IPS DF 19.7 (cell line): ENCODE measurements at regions not wholly inside any gene's neighbourhood (a gene's known extent, or its start where the extent isn't known, plus 50 kb on each side); places are given as distances from the start of the nearest gene placed in this dataset.

Experiments
- DNase-seq: peaks from one replicate; pipeline ENCODE4 v3.0.0-alpha.2; 2013; ENCODE audit warnings: low read depth, low spot score

DNA sequence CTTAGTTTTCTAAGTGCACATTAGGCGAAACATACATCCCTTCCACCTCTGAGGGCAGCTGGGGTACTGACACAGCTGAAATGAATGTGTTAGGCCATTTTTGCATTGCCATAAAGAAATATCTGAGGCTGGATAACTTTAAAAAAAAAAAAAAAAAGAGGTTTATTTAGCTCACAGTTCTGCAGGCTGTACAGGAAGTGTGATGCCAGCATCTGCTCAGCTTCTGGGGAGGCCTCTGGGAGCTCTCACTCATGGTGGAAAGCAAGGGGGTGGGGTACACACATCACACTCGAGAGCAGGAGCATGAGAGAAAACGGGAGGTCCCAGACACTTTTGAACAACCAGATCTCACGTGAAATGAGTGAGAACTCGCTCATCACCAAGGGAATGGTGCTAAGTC is 158.1 kb downstream of the PSMG1 start:
- DNase-seq: no peak

DNA sequence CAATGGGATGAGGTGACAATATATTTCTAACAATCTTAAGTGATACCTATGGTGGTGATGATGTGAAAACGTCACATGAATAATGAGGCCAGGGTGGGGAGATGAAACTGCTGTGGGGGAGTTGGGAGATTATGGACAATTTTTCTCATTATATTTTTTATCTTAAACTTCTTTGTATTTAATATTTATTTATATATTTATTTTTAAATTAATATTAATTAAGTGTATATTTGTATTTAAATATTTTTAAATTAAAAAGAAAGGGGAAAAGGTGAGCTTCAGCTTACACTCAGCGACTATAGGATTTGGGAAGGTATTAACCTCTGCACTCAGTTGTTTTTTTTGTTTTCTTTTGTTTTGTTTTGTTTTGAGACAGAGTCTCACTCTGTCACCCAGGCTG is 158.7 kb downstream of the PSMG1 start:
- DNase-seq: no peak

DNA sequence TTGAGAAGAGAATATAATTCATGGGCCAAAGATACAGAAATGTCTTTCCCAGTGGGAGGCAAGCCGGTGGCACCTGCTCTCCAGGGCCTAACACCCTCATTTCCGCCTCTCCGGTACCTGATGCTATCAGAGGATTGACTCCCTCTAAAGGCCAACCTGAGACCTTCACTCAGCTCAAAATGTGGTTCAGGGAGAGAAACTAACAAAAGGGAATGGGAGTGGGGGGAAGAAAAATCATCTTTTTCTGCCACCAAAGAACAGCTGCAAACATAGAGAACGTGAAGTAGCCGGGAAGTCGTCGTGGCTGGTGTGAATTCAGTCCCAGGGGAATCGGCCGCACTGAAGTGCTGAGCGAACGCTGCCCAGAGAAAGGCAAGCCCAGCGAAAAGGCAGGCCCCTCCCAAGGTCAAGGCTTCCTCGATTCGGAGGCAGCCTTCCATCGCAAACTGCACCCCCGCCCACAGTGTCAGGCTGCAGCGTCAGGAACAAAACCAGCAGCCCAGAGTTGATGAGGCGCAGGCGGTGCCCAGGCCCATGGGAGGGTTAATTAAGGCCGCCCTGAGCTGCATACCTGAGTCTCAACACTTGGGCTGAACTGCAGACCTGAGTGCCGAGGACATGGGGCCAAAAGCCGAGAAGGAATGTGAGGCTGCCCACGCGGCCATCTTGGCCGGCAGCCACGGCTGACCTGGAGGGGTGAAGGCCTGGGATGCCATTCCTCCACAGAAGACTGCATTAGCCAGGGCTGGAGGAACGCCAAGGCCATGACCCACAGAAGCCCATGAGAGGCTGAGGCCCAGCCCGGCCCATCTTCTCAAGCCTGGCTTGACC is 160.2 kb downstream of the PSMG1 start:
- no peak for DNase-seq

DNA sequence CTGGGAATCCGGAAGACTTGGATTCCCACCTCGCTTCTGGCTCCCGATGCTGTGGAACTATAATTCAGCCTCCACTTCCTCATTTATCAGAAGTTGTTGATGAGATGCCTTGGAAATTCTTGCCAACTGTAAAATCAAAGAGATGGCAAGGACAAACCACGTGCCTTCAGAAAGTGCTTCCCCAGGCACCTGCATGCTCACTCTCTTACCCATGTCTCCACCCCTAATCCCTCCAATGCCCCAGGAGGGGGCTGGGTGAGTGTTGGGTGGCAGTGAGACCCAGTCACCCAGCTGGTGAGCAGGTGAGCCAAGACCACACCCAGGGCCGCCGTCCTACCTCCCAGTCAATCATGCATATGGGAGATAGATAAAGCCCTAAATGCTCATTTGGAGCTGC is 160.8 kb downstream of the PSMG1 start:
- no peak for DNase-seq

DNA sequence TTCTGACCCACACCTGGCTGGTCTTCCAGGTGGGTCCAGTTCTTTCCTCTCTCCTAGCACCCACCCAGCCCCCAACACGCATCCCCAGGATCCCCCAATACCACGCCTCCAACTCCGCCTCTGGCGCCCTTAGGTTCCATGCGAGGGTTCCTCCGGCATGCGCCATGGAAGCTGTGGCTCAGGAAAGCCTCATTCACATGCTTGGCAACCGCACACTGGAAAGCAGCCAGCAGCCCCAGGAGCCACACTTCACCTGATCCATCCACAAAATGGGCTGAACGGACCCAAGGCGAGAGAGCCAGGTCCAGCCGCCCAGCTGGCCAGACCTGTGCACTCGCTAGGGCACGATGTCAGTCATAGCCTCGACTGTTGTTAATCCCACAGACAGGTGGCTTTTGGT is 161.2 kb downstream of the PSMG1 start:
- DNase-seq: no peak

DNA sequence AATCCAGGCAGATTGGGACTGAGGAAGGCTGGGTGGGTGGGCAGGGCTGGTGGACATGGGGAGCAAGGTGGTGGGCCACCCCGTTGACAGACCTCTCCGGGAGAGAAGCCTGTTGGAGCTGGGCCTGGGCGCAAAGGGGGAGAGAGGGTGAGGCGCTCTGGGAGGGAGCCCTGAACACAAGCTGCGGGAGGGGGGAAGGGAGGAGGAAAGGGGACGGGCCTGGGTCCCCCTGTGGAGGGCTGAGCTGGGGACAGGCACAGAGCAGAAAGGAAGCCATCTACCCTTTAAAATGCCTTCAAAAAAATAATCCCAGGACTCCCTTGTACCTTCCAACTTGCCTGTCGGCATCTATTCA is 161.8 kb downstream of the PSMG1 start:
- DNase-seq: no peak

DNA sequence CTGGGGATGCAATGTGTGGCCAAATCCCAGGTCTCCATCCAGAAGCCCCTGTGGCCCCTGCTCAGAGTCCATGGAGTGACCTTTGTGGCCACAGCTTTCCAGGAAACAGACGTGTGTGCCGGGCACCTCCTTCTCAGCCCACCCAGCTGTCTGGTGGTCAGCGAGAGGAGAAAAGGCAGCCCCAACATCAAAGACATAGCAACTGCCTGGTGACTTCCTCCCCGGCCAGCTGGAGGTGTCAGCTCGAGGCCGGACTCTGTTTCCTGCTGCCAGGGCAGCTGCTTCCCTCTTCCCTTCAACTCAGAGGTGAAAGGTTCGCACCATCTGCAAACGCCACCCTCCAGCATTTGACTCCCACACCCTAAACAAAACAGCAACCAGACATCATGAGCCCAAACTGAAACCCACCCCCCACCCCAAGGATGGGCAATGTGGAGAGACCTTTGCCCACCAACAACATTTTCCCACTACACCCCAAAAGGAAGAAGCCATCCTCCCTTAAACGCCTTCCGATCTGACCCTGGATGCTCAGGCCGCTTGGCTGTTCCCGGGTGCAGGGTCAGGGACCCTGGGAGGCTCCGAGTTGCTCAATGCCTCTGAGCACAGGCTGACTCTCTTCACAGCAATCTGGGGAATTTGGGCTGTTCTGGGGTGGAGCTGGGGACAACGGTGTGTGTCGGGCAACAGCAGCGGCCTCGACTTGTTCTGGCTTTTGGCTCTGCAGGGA is 162.3 kb downstream of the PSMG1 start:
- no peak for DNase-seq

DNA sequence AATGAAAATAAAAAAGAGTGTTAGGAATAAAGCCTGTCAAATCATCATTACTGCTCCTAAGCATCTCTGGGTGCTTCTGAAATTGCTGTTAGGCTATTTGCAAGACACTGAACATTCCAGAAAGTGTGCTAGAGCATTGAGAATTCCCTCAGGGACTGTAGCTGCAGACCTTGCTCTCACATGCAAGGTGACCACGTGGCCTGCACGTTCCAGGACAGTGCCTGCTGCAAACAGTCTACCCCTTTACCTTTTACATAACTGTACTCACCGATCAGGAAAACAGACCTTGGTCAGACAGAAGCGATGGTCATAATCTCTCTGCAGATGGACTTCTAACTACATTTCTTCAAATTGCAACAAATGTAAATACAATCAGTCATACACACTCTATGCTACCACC is 164.5 kb downstream of the PSMG1 start:
- DNase-seq: no peak

DNA sequence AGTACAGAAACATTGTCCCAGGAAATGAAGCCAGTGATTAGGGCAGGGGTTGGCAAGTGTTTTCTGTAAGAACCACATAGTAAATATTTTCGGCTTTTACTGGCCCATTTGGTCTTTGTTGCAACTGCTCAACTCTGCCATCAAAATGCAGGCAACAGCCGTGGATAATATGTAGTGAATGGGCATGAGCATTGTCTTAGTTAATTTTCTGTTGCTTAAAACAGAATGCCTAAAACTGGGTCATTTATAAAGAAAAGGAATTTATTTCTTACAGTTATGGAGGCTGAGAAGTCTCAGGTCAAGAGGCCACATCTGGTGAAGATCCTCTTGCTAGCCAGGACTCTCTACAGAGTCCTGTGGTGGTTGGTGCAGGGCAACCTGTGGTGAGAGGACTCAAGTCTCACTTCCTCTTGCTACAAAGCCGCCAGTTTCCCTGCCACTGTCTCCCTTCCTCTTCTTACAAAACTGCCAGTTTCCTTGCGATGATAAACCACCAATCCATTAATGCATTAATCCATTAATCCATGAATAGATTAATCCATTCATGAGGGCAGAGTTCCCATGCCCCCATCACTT is 166.4 kb downstream of the PSMG1 start:
- DNase-seq: no peak

DNA sequence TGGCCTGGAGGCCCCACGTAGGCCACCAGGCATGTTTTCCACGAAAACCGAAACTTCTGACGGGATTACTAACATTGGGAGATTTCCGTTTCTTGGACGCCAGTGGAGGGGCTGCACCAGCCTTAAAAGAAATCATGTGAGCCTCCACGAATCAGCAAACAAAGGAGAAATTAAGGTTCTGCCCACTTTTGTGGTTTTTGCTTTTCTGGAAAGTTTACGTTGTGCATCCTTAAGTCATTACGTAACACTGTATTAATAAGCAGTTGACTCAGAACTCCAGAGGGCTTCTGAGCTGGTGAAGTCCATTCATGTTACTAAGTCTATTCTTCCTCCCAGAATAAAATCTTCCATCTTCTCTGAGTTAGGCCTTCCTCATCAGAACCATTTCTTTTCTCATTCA is 168.5 kb downstream of the PSMG1 start:
- no peak for DNase-seq

DNA sequence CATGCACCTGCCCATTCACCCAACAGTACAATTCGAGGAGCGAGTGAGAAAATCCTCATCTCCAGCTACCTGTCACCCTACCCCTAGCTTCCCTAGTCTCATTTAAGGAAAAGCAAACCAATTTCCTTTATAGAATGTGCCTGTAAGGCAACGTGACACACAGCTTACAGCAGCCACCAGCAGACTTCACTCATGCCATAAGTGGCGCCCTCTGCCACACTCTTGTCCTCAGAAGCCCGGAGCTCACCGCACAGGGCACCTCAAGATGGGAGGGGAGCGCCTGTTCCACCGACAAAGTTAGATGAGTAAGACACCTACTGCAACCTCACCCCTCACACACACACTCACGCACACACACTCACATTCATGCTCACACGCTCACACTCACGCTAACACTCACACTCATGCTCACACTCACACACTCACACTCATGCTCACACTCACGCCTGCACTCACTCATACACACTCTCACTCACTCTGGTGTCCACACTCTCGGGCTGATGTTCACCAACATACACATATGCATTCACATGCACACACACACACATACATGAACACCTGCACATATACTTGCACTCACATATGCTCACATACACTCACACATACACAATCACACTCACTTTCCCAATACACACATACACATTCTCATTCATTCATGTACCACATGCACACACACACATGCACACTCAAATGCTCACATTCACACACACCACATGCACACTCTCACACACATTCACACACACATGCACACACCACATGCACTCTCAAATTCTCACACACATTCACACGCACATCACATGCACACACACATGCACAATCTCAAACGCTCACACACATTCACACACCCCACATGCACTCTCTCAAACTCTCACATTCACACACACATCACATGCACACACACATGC is 170.7 kb downstream of the PSMG1 start:
- no peak for DNase-seq

DNA sequence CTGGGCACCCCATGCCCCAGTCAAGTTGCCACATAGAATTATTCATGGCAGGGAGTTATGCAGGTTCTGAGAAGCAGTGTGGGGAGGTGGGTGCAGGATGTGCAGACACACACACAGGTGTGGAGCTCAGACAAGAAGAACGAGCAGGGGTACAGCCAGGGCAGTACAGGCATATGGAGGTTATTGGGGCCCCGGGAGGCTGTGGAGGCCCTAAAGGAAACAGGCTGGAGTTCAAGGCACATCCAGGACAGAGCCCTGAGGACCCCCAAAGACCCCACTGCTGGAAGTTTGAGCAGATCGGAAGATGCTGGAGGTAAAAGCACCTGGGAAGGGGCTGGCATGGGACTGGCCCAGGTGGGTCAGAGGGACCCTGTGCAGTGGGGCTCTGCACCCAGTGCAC is 171.3 kb downstream of the PSMG1 start:
- no peak for DNase-seq

DNA sequence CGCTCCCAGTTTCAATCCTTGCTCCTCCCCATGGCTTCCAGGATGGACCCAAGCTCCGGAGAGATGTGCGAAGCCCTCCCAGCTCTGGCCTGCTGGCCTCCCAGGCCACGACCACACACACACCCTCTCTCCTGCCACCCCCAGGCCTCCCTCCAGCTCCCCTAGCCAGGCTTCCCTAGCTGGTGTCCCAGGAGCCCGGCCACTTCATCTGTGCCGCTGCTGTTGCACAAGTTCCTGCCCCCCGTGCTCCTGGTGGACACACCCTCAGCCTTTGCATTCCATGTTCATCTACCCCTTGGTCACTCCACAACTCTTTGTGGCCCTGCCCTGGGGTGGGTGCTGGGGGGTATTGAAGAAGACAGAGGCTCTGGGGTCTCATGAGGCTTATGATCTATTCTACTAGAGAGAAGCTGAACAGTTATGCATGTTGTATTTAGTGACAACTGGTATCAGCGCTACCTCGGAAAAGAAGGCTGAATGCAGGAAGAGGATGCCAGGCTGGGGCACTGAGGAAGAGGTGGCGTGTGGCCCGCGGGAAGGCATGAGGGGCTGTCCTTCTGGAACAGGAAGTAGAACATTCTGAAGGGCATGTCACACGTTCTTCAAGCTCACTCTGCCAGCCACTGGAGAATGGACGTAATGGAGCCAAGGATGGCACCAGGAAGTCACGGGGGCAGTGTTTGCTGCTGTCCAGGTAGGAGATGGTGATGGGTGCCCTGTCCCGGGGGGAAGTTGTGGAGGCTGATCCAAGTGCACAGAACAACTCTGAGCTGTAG is 172.4 kb downstream of the PSMG1 start:
- no peak for DNase-seq

DNA sequence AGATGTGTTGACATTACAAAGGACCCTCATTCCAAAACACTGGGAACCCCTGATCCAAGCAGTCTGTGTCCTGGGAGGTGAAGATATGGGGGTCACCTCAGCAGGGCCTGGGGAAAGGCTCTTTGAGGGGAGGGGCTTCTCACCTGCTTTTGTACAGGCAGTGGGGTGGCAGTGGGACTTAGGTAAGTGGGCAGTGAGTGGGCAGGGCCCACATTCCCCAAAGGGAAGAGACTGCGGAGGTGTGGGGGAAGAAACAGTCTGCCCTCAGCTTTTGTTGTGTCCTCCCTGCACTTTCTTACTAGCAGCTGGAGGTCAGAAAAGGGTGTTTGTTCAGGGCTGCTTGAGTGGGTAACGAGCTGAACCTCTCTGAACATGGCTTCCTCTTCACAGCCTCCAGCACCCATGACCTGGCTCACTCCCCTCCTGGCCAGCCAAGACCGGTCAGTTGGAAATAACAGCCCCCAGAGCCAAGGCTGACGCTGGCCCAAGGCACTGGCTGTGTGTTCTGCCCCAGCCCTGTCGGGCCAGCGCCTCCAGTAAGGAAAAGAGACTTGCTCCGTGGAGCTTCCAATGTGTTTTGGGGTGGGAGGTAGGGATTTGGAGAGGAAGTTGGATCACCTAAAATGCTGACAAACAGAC is 173.5 kb downstream of the PSMG1 start:
- no peak for DNase-seq

DNA sequence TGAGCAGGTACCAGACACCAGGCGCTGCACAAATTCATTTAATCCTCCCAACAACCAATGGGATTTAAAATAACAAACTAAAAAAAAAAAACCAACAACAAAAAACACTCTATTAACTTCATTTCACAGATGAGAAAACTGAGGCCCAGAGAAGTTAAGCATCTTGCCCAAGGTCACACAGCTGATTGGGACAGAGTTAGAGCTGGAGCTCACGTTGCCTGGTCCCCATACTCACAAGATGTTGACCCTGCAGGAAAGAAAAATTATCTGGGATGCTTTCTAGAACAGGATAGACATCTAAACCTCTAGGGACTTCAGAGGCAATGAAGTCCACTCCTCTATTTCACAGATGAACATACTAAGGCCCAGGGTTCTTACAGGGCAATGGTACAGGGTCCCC is 175.3 kb downstream of the PSMG1 start:
- no peak for DNase-seq

DNA sequence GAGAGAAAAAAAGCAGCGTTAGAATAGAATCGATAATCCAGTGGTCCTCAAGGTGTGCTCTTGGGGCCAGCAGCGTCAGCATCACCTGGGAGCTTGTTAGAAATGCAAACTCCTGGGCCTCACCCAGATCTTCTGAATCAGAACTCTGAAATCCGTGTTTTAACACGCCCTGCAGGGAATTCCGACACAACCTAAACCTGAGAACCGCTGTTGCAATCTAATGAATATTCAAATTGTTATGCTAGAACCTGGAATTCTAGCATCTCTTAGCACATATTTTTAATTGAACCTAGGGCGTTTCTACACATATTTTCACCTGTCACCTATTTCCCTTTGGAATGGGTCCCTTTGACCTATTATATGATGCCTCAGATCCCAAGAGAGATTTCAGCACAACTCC is 175.7 kb downstream of the PSMG1 start:
- no peak for DNase-seq

DNA sequence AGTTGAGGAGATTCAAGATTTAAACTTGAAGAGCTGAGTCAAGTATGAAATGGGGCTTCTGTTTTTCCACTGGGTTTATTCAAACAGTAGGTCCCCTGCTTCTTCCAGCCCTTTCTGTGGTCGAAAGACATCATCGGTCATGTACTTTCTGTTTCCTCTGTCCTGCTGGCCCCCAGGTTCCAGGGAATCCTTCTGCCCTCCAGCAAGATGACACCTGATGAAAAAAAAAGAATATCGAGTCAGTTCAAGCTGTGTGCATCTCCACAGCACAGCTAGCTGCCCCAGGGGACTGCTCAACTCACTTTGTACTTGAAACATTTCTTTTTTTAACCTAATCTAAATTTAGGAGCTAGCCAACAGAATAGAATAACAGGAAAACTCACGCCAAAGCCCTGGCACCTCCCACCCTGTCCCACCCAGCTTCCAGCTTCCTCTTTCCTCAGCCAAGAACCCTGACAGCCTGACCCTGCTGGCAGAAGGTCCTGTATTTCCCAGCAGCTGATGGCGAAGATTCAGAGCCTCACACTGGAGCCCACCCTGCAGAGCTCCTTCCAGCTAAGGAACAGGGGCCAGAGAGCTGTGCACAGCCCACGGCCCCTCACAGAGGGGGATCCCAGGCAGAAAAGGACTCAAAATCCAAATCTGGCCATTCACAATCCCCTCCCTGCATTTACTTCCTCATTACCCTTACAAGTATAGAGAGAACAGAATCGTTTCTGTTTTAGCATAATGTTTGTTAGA is 176.5 kb downstream of the PSMG1 start:
- no peak for DNase-seq

DNA sequence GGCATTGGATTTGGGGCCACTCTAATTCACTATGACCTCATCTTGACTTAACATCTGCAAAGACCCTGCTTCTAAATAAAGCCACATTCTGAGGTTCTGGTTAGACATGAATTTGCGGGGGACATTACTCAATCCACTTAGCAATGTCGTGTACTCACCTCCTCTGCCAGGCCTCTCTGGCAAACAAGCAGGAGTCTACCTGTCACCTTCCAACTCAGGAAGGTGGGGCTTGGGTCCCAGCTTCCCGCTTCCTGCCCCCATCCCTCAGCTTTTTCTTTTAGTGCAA is 177.8 kb downstream of the PSMG1 start:
- no peak for DNase-seq

DNA sequence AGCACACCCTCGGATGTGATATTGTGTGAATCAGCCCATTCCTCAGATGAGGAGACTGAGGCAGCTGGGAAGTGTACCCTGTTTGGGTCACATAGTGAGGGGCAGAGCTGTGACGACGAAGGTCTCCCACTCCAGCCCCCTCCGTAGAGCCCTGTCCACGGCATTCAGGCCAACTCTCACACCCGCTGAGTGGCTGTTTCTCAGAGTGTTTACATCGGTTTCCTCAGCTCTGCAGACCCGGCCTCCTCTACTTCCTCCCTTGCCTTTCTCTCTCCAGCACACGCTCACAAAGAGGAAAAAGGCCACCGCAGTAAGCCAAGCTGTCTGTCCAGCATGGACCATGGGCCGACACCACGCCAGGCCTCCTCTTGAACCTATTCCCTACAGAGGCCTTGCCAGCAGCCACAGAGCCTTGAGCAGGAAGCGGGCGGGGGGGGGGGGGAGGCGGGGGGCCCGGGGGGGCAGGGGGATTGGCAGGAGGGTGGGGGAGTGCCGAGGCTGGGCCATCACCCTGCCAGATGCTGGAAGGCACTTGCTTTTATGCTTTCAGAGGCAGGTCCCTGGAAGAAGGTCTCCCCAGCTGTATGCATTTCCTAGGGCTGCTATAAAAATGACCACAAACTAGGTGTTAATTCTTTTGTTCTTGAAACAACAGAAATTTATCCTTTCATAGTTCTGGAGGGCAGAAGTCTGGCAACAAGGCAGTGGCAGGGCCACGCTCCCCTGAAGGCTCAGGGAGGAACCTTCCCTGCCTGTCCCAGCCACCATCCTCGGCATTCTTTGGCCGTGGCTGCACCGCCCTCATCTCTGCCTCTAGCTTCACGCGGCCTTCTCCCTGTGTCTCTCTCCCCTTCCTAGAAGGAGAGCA is 178.4 kb downstream of the PSMG1 start:
- DNase-seq: no peak
